ENCODE measurements at regions not wholly inside any gene's neighbourhood (a gene's known extent, or its start where the extent isn't known, plus 50 kb on each side); places are given as distances from the start of the nearest gene placed in this dataset.

DNA sequence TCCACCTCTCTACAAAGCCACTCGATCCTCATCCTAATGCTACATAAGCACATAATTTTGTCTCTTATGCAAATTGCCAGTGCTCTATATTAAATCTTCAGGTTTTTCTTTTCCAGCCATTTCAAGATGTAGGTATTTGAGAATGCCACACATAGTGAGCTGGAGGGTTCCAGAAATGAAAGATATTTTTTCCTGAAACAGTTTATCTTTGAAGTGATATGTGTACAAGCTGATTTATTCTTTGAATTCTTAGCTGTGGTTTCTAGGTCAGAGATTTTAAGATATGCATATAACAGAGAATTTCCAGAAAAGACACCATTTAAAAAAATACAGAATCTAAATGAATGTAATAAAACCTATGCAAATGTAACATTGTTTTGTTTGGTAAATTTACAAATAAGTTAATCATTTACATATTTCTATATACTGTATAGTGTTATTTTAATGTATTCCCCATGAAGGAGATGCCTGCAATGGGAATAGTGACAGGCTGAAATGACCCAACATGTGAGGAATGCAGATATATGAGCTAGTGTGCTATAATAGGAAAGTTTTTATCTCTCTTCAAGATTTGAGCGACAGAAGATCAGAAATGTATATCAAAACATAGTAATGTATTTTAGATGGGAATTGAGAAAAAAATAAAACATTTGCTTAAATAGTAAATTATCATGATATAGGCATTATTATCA lies 570.2 kb downstream of the SLITRK1 start:
- DNase-seq = no peak

DNA sequence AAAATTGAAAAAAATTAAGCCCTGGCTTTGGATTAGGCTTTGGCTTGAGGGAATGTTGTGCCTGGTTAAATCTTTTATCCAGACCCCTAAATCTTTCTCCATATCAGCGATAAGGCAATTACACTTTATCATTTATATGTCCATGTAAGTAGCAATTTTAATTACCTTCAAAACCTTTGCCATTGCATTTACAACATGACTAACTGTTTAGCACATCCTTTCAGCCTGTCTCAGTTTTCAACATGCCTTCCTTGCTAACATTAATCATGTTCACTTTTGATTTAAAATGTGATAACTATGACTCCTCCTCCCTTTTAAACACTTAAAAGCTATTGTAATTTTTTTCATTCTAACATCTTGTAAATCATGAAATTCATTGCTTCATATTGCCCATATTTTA lies 583.7 kb downstream of the SLITRK1 start:
- no peak for DNase-seq

DNA sequence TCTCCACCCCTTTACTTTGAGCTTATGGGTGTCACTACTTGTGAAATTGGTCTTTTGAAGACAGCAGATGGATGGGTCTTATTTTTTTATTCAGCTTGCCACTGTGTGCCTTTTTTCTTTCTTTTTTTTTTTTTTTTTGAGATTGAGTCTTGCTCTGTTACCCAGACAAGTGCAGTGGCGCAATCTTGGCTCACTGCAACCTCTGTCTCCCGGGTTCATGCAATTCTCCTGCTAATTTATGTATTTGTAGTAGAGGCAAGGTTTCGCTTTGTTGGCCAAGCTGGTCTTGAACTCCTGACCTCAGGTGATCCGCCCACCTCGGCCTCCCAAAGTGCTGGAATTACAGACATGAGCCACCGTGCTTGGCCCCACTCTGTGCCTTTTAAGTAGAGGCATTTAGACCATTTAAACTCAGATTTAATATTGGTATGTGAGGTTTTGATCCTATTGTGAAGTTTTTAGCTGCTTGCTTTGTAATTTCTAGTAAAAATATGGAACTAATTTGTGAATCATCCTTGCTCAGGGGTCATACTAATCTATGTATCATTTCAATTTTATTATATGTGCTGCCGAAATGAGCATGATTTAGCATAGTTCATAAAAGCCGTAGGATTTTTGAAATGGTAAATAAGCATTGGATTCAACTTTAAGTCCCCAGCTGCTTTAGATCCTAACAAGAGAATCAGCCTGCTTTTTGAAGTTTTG lies 584.5 kb downstream of the SLITRK1 start:
- DNase-seq = no peak

DNA sequence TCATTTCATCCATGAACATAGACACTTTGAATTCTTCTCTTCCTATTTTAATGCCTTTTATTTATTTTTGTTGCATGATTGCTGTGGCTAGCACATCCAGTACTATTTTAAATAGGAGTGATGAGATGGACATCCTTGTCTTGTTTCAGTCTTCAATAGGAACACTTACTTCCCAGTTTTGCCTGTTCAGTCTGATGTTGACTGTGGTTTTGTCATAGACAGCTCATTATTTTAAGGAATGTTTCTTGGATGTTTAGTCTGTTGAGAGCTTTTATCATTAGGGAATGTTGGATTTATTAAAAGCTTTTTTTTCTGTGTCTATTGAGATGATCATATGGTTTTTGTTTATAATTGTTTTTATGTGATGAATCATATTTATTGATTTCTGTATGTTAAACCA lies 586.6 kb downstream of the SLITRK1 start:
- DNase-seq = no peak

DNA sequence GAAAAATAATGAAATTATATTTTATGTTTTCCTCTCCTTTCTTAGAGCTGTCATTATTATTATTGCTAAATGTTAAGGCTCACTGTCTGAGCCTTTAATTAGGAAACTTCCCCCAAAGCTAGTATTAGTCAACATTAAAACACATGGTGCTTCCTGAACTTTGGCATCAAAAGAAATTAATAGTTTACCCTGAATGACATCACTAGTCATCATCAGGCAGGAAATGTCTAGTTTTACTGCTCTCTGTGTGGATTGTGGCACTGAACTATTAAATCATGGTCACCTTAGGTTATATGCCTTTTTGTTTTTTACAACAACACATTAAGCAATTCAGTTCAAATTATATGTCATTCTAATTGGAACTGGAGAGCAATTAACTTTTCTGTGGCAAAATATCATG lies 595.5 kb downstream of the SLITRK1 start:
- DNase-seq = no peak

DNA sequence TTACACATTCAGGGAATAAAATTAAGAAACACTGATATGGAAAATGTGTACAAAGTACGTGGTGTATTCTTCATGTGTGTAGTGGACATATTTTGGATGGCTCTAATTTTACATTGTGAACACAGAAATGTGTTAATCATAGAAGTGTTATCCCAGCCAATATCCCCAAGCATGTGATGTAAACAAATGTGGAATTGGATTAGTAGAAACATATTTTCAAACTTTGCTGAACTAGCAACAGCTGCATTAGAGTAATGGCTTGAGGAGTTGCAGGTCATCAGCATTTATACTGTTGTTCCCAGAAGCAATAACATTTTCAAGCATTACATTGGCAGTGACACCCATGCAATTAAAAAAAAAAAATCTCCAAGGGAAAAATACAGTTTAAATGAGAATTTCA lies 600.6 kb downstream of the SLITRK1 start:
- DNase-seq = no peak

DNA sequence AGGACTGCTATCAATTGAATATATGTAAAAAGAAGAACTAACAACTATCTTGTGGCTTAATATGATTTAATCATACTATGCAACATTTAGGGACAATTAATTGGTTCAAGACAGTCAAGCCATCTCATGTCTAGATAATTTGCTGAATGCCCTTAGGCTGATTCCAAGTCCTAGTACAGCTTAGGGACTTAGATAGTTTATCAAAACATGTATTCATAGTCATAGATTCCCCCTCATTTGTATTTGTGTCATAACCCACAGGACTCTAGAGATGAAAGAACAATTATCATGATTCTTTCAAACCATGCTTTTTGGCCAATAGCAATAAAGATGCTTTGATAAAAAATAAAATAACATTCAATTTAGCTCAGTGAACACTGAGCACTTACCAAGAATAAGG lies 607.6 kb downstream of the SLITRK1 start:
- DNase-seq = no peak

DNA sequence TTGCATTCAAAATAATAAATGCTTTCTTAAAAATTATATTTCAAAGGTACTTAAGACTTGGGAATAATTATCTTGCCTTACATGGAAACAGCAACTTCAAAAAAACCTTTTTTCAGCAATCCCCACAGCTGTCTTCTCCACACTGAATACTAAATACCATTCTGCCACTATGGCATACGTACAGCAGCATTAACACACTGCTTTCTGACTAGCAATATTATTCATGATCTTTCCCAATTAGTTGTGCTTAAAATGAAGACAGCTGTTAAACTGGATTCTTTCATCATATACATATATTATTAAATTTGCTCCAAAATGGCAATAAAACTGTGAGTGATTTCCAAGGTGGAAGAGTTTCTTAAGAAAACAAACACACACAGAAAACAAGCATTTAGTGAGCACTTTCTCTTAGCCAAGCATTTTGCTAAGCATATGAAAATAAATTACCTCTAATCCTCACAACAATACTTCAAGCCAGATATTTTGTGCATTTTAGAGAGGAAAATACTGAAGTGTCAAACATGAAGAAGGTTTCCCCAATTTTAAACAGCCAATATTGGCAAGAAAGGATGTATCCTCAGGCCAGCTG lies 609.5 kb downstream of the SLITRK1 start:
- DNase-seq = no peak

DNA sequence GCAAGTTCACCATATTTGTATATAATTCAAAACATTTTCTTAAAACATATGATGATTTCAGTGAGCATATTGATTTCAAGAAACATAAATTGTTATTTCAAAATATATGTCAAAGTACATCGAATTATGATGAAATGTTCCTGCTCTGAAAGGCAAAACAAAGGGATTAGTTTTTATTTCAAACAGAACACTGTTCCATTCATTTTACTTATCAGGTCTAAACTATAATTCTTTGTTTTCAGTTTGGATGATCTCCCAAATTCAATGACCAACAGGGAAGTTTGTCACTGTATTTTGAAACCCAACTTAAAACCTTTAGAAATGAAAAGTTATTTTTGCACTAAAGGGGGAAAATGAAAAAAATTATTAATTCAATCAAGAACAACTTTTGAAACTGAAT lies 610.2 kb downstream of the SLITRK1 start:
- no peak for DNase-seq

DNA sequence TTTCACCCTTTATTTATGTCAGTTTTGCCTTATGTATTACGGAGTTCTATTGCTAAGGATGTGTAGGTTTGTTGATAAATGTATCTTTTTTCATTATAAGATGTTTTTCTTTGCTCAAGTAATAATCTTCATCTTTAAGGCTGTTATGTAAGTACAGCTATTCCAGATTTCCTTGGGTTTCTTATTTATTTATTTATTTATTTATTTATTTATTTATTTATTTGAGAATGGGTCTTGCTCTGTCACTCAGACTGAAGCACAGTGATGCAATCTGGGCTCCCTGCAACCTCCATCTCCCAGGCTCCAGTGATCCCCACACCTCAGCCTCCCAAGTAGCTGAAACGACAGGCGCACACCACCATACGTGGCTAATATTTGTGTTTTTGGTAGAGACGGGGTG lies 617.0 kb downstream of the SLITRK1 start:
- no peak for DNase-seq

DNA sequence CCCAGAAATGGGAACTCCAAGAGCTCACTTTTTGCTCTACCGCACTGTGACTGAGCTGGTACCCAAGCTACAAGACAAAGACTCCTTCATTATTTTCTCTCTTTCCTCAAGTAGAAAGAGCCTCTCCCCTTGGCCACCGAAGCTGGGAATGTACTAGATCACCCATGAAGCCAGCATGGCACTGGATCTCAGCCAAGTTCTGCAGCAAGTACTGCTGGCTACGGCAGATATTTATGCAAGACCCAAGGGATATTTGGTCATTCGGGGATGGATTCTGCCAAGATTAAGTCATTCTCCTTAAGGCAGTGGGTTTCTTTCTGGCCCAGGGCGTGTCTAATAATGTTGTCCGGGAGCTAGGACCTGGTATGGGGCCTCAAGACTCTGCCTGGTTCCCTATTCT lies 633.5 kb downstream of the SLITRK1 start:
- DNase-seq = peak in 1 of 2 experiments; percentile 20

DNA sequence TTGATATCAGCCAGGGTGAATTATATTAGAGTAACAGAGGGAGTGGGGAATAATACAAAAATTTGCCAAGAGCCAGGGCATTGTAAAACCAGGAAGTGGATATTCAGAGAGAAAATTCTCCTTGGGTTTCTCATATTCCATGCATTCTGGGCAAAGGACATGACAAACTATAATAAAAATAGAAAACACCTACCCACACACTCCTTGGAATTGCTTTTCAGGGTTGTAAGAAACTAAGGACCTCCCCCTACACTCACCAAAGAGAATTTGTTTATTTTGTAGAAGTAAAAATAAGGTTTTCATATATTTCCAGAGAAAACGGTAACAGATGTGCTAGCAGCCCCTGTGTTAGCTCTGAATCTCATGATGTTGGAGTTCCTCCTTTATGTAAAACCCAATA lies 649.6 kb downstream of the SLITRK1 start:
- no peak for DNase-seq

DNA sequence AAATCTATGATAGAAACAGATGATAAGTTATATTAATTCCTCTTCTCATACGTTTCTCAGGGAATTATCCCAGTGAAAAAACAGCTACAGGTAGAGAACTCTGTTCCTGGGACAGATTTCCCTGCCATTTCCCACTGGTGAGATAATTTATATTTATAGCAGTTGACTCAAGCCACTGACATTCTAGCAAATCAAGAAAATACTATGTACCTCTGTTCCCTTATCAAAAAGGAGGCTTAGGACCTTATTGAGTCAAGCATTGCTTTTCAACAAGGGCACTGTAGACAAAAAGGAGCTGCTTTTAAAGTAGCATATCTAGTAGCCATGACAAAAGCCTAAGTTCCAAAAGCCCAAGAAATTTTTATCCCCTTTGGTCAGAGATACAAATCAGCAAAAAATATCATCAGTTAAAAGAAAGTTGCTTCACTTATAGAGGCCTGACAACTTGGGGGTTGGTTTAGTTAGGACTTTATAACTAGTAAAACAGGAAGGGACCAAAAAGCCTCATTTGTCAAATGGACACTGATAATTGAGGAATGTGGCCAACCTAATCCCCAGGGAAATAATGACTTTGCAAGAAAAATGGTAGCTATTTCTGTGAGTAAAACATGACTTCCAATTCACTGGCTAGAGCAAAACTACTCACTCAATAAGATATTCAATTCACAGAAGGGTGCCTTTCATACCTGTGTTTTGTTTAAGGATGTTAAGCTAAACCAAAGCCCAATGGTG lies 652.5 kb downstream of the SLITRK1 start:
- DNase-seq = no peak

DNA sequence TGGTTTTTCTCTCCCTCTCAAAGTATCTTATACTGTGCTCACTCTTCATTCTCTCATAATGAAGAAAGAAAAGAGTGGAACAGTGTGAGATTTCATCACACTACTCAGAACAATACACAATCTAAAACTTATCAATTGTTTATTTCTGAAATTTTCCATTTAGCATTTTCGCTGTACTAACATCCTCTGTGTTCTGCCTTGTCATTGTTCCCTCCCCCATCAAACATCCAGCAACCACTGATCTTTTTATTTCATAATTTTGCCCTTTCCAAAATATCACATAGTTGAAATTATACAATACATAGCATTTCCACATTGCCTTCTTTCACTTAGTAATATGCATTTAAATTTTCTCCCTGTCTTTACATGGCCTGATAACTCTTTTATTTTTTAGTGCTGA lies 658.7 kb downstream of the SLITRK1 start:
- DNase-seq = no peak

DNA sequence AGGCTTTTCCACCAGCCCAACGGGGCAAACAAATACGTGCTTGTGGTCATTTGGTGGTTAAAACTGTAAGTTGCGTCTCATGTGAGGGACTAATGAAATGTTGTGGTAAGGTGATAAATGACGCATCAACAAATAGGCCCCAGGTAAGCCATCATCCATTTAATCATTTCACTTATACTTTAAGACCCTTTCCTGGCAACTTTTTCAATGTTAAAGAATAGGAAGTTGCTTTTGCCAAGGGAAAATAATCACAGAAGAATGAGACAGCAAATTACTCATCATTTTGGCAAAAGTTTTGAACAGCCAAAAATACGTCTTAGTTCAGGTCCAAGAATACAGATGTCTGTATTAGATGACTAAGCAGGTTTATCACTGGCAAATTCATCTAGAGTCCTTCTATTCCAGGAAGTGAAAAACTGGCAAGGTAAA lies 660.4 kb downstream of the SLITRK1 start:
- DNase-seq = peak in 1 of 2 experiments; percentile 18

DNA sequence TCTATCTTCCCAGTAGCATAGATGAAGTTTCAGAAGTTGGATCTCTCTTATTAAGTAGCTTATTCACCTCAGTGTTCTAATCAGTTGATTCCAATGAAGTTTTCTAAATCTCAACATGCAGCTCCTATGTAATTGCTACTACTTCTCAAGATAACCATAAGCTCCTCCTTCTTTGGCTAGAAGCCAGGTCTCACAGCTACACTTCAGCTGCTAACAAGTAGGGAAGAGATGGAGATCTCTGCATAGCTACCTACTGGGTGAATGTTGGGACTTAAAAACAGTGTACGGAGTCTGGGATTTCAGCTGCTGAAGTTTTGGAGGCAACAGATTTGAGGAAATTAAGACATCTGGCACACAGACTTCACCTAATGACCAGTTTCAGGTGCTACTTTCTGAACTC lies 661.0 kb downstream of the SLITRK1 start:
- DNase-seq = peak in 1 of 2 experiments; percentile 0

DNA sequence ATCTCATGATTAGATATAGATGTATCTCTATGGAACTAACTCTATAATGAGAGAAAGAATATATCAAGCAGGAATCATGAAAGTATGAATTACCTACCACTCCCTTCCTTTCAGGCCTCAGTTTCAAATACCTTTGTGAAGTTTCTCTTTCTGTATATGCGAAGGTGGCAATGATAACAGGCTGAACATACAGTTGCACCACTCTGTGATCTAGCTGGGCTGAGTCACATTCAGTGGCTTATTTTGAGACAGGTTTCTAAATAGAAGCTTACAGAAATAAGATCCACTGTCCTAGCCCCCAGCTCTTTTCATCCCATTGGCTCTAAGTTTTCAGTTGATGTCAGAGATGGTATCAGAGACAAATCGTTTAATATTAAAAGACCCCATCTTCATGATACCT lies 662.0 kb downstream of the SLITRK1 start:
- no peak for DNase-seq

DNA sequence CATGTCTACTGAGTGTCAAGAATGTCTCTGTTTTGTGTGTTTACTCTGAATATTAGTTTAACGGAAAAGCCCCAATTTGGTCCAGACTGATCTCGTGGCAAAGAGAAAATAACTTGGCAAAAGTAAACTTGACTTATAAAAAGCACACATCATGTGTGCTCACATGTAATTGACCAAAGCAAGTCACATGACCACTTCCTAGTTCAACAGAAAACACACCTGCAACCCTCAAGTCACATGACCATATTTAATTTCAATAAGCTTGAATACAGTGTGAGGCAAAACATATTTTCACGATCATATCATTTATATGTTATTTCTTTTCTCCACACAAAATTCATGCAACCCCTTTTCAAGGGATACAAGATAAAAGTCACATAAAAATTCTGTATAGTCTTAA lies 662.4 kb downstream of the SLITRK1 start:
- DNase-seq = no peak

DNA sequence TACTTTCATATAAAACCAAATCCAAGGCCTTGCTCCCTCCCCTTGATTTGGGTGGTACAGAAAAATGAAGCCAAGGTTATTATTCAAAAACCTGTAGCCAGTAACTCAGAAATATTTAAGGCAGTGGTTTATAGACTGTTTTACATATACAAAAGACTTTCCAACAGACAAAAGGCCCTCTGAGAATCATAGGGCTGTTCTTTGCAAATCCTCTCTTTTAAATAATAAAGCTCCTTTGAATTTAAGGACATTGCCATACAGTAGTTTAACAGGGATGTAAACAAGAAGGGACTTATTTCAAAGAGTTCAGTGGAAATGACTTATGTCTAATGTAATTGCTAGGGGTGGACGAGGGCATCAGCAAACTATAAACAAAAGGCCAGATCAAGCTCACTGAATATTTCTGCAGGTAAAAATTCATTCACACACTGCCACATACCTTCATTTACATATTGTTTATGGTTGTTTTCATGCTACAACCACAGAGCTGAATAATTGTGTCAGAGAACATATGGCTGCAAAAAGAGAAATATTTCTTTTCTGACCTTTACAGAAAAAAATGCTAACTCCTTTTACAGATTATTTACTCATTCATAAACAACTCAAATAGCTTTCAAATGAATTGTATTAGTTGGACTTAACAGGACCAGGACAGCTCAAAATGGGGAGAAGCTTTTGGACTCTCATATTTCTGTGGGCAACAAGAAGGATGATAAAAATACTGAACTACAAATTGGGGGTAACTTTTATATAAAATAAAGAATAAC lies 665.6 kb downstream of the SLITRK1 start:
- DNase-seq = no peak

DNA sequence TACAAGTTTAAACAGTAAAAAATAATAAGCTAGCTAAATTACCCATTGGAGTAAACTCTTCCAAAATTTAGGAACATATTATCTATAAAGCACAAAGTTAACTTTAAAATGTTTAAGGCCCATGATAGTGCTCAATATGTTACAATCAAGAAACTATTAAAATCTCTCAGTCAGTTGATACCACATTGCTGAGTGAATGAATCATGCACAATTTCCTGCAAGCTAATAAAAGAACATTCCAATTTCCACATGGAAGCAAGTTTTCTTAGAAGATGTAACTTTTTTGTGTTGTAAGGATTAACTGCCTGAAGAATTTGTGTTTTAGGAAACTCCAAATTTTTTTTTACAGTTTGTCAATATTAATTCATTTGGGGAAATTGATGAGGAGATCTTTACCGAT lies 666.6 kb downstream of the SLITRK1 start:
- DNase-seq = no peak

DNA sequence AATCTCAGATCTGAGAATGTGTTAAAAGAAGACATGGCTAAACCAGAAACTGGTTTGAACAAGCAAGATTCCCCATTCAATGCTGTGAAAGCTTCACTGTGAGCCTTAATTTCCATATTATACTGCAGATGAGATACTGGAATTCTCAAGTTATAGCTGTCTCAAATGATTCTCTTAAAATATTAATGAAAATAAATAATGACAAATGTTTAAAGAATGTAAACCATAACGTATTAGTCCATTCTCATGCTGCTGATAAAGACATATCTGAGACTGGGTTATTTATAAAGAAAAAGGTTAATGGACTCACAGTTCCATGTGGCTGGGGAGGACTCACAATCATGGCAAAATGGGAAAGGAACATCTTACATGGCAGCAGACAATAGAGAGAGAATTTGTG lies 667.8 kb downstream of the SLITRK1 start:
- no peak for DNase-seq

DNA sequence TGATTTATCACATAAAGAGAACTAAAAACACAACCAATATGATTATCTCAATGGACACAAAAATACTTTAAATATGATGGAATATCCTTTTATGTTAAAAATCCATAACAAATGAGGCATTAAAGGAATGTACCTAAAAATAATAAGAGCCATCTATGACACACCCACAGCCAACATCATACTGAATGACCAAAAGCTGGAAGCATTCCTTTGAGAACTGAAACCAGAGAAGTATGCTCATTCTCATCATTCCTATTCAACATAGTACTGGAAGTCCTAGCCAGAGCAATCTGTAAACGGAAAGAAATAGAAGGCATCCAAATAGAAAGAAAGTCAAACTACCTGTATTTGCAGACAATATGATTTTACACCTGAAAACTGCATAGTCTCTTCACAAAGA lies 671.0 kb downstream of the SLITRK1 start:
- DNase-seq = no peak

DNA sequence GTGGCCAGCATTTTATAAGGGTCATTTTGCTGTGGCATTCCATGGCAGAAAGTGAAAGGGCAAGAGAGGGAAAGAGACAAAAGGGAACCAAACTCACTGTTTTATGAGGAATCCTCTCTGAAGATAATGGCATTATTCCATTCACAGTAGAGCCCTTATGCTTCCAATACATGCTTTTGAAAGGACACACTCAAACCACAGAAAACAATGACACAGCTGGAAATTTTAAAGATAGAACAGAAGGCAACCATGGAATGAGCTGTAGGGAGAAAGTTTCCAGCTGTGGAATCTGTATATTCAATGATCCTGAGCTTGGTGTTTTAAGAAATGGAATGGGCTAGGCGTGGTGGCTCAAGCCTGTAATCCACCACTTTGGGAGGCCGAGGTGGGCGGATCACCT lies 677.4 kb downstream of the SLITRK1 start:
- no peak for DNase-seq
